Dermis microvascular lymphatic vessel endothelial cell (primary cell): ENCODE measurements at regions not wholly inside any gene's neighbourhood (a gene's known extent, or its start where the extent isn't known, plus 50 kb on each side); places are given as distances from the start of the nearest gene placed in this dataset.

ENCODE experiments used
- DNase-seq, 2 donors: peaks; one replicate each; pipeline versions ENCODE4 v3.0.0 to v3.0.0-alpha.2; 2010; ENCODE audit warnings: low read depth in 2 of 2

GRCh38 chr18:27491772-27492171 lies 306.7 kb upstream of the CHST9 start:
- DNase-seq, result no peak

GRCh38 chr18:27483276-27483675 lies 298.2 kb upstream of the CHST9 start:
- no peak for DNase-seq

- no peak for DNase-seq
Measured at GRCh38 chr18:27478459-27478858, 293.4 kb upstream of the CHST9 start.

- DNase-seq, result no peak
Measured at GRCh38 chr18:27473318-27473717, 288.2 kb upstream of the CHST9 start.

- no peak for DNase-seq
Measured at GRCh38 chr18:27467073-27467472, 282.0 kb upstream of the CHST9 start.

- no peak for DNase-seq
Measured at GRCh38 chr18:27461957-27462356, 276.8 kb upstream of the CHST9 start.

GRCh38 chr18:27449104-27449503 lies 264.0 kb upstream of the CHST9 start:
- no peak for DNase-seq

- no peak for DNase-seq
Measured at GRCh38 chr18:27447930-27448329, 262.8 kb upstream of the CHST9 start.

- no peak for DNase-seq
Measured at GRCh38 chr18:27447451-27447881, 262.4 kb upstream of the CHST9 start.

GRCh38 chr18:27430595-27430994 lies 245.5 kb upstream of the CHST9 start:
- DNase-seq, result no peak

GRCh38 chr18:27428716-27429475 lies 243.8 kb upstream of the CHST9 start:
- no peak for DNase-seq

GRCh38 chr18:27428120-27428519 lies 243.0 kb upstream of the CHST9 start:
- DNase-seq, result no peak

GRCh38 chr18:27423581-27423980 lies 238.5 kb upstream of the CHST9 start:
- no peak for DNase-seq

- DNase-seq, result no peak
Measured at GRCh38 chr18:27419646-27420045, 234.5 kb upstream of the CHST9 start.

GRCh38 chr18:27415495-27415894 lies 230.4 kb upstream of the CHST9 start:
- DNase-seq, result no peak

GRCh38 chr18:27414682-27415081 lies 229.6 kb upstream of the CHST9 start:
- no peak for DNase-seq

GRCh38 chr18:27413495-27414401 lies 228.6 kb upstream of the CHST9 start:
- DNase-seq, result no peak

- no peak for DNase-seq
Measured at GRCh38 chr18:27412556-27412955, 227.4 kb upstream of the CHST9 start.

GRCh38 chr18:27411911-27412310 lies 226.8 kb upstream of the CHST9 start:
- no peak for DNase-seq

- no peak for DNase-seq
Measured at GRCh38 chr18:27411013-27411412, 225.9 kb upstream of the CHST9 start.

- no peak for DNase-seq
Measured at GRCh38 chr18:27404855-27405254, 219.7 kb upstream of the CHST9 start.

- DNase-seq, result no peak
Measured at GRCh38 chr18:27400001-27400400, 214.9 kb upstream of the CHST9 start.

GRCh38 chr18:27395752-27396151 lies 210.6 kb upstream of the CHST9 start:
- DNase-seq, result no peak
